GM21717 (cell line): ENCODE measurements at regions not wholly inside any gene's neighbourhood (a gene's known extent, or its start where the extent isn't known, plus 50 kb on each side); places are given as distances from the start of the nearest gene placed in this dataset.
"Not testable (repeated sequence)": the region's sequence is repeated elsewhere in the genome, so short reads cannot be mapped to it uniquely, and the experiment has no call there.

ENCODE experiments used
- ATAC-seq: cut with Tn5 transposase; IDR thresholded peaks from one replicate; pipeline ENCODE4 v1.9.1; 2021; ENCODE audit warnings: mild to moderate bottlenecking, moderate library complexity; ENCODE audit not compliant: unreplicated experiment

- no peak for ATAC-seq
Observed at GRCh38 chr12:90235642-90236041, 527.0 kb upstream of the ATP2B1 start.

- ATAC-seq, result no peak
Observed at GRCh38 chr12:90234472-90234871, 525.8 kb upstream of the ATP2B1 start.

GRCh38 chr12:90233168-90234100 is 524.8 kb upstream of the ATP2B1 start:
- no peak for ATAC-seq

- ATAC-seq, result no peak
Observed at GRCh38 chr12:90229407-90230170, 521.0 kb upstream of the ATP2B1 start.

GRCh38 chr12:90226211-90226610 is 517.6 kb upstream of the ATP2B1 start:
- no peak for ATAC-seq

- ATAC-seq, result peak; percentile 56
Observed at GRCh38 chr12:90216815-90217214, 508.2 kb upstream of the ATP2B1 start.

GRCh38 chr12:90216020-90216552 is 507.4 kb upstream of the ATP2B1 start:
- ATAC-seq, result no peak

- ATAC-seq, result no peak
Observed at GRCh38 chr12:90211017-90211416, 502.4 kb upstream of the ATP2B1 start.

- no peak for ATAC-seq
Observed at GRCh38 chr12:90209029-90209428, 500.4 kb upstream of the ATP2B1 start.

GRCh38 chr12:90208379-90208778 is 499.7 kb upstream of the ATP2B1 start:
- not testable (repeated sequence) for ATAC-seq

GRCh38 chr12:90207799-90208198 is 499.2 kb upstream of the ATP2B1 start:
- no peak for ATAC-seq

GRCh38 chr12:90205165-90205564 is 496.5 kb upstream of the ATP2B1 start:
- ATAC-seq, result no peak

GRCh38 chr12:90203556-90203955 is 494.9 kb upstream of the ATP2B1 start:
- ATAC-seq, result no peak

GRCh38 chr12:90199006-90199405 is 490.4 kb upstream of the ATP2B1 start:
- ATAC-seq, result no peak

- no peak for ATAC-seq
Observed at GRCh38 chr12:90193500-90193899, 484.9 kb upstream of the ATP2B1 start.

GRCh38 chr12:90188857-90189256 is 480.2 kb upstream of the ATP2B1 start:
- ATAC-seq, result no peak

GRCh38 chr12:90183201-90183600 is 474.6 kb upstream of the ATP2B1 start:
- no peak for ATAC-seq

GRCh38 chr12:90181216-90181615 is 472.6 kb upstream of the ATP2B1 start:
- ATAC-seq, result no peak

GRCh38 chr12:90174956-90175355 is 466.3 kb upstream of the ATP2B1 start:
- ATAC-seq, result no peak

GRCh38 chr12:90174198-90174510 is 465.5 kb upstream of the ATP2B1 start:
- ATAC-seq, result no peak

GRCh38 chr12:90173499-90174197 is 465.0 kb upstream of the ATP2B1 start:
- no peak for ATAC-seq
